GM21825 (cell line): ENCODE measurements at regions not wholly inside any gene's neighbourhood (a gene's known extent, or its start where the extent isn't known, plus 50 kb on each side); places are given as distances from the start of the nearest gene placed in this dataset.
"Not testable (repeated sequence)": the region's sequence is repeated elsewhere in the genome, so short reads cannot be mapped to it uniquely, and the experiment has no call there.

Experiments used
- ATAC-seq: cut with Tn5 transposase; IDR thresholded peaks from one replicate; pipeline ENCODE4 v1.9.1; 2021; ENCODE audit warnings: mild to moderate bottlenecking, moderate library complexity; ENCODE audit not compliant: unreplicated experiment

GRCh38 chr13:34349091-34349722 is 531.3 kb downstream of the RFC3 start:
- ATAC-seq = no peak

DNA sequence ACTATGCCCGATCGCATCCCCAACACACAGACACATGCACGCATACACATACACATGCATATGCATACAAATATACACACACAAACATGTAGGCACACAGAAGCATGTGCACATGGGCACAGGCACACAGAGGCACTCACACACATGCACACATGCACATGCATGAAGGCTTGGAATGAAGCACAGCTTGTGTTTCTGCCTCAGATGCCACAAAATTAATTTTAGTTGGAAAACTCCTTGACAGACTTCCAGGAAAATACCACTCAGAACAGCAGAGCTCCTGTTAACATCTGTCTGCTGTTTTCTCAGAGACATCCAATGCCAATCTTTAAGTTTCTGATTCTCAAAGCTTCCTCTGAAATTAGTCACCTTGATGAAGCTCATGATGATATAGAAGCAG is 532.7 kb downstream of the RFC3 start:
- ATAC-seq = no peak

DNA sequence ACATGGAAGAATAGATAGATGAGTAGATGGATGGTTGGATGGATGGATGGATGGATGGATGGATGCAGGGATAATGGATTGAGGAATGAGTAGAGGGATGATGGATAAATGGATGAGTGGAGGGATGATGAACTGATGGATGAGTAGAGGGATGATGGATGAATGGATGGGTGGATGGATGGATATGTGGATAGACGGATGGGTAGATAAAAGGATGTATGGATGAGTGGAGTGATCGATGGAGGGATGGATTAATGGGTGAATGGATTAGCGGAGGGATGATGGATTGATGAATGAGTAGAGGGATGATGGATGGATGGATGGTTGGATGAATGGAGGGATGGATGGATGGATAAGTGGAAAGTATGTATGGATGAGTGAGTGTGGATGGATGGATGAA is 533.2 kb downstream of the RFC3 start:
- ATAC-seq = no peak

GRCh38 chr13:34352958-34353357 is 535.0 kb downstream of the RFC3 start:
- no peak for ATAC-seq

- no peak for ATAC-seq
Observed at GRCh38 chr13:34356686-34357434, 538.9 kb downstream of the RFC3 start.

GRCh38 chr13:34357435-34358232 is 539.7 kb downstream of the RFC3 start:
- ATAC-seq = no peak

DNA sequence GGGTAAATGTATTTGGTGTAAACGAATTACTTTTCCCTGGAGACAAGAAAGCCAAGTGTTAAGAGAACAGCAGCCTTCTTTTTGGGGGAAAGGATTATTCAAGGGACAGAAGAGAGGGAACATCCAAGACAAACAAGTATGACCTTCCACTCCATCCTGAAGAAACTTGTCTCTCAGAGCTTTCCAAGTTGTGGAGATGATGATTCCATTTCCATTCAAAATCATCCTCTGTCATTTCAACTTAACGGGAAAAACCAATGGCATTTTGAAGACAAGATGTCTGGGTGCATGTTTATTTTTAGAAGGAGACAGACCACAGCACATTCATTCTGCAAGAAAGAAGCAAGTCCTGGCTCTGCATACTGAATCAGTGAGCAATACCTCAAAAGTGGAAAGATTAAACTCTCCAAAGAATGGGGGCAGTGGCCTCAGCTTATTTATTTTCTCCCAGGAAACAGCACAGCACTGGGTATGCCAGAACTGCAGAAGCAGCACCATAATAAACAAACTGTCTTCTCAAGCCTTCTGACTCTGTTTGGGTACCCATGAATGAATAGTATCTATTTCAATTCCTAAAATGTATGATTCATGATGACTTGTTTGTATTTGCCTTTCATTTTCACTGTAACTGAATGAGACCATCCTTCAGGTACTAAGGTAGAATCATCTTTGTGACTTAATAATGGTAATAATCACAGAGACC is 541.0 kb downstream of the RFC3 start:
- ATAC-seq = no peak

- no peak for ATAC-seq
Observed at GRCh38 chr13:34360702-34361101, 542.8 kb downstream of the RFC3 start.

GRCh38 chr13:34361560-34361959 is 543.6 kb downstream of the RFC3 start:
- no peak for ATAC-seq

DNA sequence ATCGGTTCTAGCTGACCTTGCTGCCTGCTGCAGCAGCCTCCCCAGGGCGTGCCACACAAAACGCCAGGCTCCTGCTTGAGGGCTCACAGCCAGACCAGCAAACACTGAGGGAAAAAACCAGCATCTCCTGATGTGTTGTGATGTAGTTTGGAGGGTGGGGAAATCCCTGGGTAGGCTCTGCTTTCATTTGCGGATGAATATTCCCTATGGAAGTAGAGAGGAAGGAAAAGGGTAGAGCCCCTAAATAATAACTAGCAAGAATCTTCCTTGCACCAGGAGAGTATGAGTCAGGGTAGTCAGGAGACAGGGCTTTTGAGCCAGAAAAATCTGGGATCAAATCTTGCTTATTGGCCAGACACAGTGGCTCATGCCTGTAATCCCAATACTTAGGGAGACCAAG is 545.3 kb downstream of the RFC3 start:
- no peak for ATAC-seq

DNA sequence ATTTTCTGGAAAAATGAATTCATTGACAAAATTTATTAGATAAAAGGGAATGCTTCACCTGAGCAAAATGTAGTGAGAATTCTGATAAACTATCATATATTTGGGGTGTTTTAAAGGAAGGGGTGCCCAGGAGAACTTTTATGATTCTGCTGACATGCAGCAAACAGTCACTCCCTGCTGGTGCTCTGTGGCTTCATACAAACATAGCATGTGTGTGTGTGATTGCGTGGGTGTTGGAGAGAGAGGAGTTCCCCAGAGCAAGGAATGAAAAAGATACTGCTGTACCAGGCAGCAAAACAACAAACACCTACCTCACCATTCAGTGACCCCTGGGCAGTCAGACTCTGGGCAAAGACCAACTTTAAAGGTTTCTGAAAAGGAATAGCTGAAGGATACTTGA is 546.7 kb downstream of the RFC3 start:
- no peak for ATAC-seq

DNA sequence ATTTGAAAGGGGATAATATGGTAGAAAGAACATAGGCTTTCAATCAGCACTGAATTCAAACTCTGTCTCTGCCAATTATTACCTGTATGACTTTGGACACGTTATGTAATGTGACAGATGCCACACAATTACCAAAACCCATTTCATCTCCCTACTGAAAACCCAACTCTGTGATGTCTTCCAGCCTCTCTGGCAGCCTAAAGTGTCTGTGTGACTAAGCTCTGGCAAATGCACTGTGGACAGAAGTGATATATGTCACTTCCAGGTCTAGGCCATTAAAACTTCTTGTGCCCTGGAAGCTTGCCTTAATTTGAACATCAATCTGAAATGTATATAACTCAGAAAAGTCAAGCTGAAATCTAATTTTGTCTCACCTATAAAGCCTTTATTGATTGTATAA is 552.0 kb downstream of the RFC3 start:
- ATAC-seq = no peak

- ATAC-seq = no peak
Observed at GRCh38 chr13:34371108-34371507, 553.2 kb downstream of the RFC3 start.

DNA sequence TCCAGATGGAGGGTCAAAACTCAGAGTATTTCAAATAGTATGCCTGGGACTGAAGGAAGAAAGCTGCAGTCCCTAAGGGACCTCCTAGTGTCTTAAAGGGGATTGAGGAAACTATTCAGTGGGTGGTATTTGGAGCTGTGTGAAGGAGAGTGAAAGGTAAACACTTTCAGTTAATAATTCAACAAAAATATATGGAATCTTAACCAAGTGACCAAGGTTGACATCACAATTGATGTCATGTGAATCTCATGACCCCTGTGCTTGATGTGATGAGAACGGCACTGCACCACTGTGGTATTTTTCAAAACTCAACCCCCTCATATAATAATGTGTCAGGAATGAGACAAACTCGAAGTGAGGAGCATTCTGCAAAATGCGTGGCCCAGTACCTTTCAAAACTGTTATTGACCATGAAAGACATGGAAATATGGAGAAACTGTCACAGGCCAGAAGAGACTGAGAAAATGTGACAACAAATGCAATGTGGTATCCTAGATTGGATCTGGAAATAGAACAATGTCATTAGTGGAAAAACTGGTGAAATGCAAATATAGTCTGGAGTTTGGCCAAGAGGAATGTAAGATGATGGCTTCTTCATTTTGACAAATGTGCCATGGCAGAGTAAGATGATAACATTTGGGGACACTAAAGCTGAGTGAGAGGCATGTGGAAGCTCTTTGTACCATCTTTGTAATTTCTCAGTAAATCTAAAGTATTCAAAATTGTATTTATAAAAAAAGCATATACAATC is 553.9 kb downstream of the RFC3 start:
- no peak for ATAC-seq

GRCh38 chr13:34372581-34372980 is 554.6 kb downstream of the RFC3 start:
- no peak for ATAC-seq

GRCh38 chr13:34376483-34376882 is 558.5 kb downstream of the RFC3 start:
- no peak for ATAC-seq

DNA sequence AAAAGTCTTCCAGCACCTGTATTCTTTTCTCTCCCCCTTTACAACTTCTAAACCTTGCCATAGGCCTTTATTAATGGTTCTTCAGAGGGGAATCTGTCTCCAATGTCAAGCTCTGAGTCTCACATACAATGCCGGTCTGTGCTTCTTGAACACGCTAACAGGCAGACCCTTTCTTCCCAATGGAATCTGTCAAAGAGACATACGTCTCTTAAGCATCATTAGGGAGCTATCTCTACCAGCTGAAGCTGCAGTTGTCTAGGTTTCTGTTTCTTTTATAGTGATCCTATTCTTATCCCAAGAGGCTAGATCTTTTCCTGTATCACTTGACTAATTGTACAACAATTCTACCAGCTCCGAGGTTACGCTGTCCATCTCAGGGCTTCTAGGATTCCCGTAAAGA is 560.8 kb upstream of the NBEA start:
- ATAC-seq = no peak

DNA sequence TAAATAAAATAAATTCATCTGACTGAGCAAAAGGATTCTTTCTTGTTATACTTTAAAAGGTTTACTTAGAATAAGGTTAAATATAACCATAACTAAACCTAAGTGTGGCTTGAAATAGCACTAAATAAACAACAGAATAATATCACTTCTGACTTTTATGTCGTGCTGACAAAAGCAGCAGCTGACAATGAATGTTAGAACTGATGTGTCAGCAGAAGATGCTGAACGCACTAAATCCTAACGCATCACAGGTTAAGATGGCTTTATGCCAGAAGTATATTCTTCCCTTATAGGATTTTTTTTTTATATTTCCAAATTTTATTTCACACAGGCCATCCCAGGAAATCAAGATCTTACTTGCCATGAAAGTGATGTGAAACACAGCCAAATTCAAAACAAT is 558.3 kb upstream of the NBEA start:
- ATAC-seq = no peak

GRCh38 chr13:34386229-34386628 is 555.8 kb upstream of the NBEA start:
- not testable (repeated sequence) for ATAC-seq

- no peak for ATAC-seq
Observed at GRCh38 chr13:34391076-34391475, 551.0 kb upstream of the NBEA start.

DNA sequence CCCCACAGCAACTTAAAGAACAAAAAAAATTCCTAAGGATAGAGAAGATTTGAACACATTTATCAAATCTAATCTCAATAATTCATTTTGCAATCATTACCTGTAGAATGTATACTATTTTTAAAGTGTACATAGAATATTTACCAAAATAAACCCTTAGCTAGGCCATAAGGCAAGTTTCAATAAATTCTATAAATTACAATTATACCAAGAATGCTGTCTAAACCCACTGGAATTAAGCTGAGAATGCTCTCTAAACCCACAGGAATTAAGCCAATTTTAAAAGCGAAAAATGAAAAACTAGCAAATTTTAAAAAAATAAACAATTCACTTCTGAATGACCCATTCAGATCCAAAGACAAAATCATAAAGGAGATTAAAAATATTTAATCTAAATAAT is 540.4 kb upstream of the NBEA start:
- no peak for ATAC-seq
